C4-2B (cell line): ENCODE measurements at regions not wholly inside any gene's neighbourhood (a gene's known extent, or its start where the extent isn't known, plus 50 kb on each side); places are given as distances from the start of the nearest gene placed in this dataset.
A peak's percentile ranks its signal among the peaks of the same experiment; 100 is the strongest.

Experiments used
- H3K27ac ChIP-seq: fragments of 450-650 bp; 2 replicates; pipeline ENCODE4 v1.5.1; 2017
- ZFX ChIP-seq: fragments of 450-650 bp; IDR thresholded peaks from 2 replicates; pipeline ENCODE4 v1.6.1; 2017
- TF ChIP-seq, protein P1 (sequence below): fragments of 450-650 bp; conservative IDR thresholded peaks from 2 replicates; pipeline ENCODE4 v1.5.1; 2017; ENCODE audit warnings: mild to moderate bottlenecking

DNA sequence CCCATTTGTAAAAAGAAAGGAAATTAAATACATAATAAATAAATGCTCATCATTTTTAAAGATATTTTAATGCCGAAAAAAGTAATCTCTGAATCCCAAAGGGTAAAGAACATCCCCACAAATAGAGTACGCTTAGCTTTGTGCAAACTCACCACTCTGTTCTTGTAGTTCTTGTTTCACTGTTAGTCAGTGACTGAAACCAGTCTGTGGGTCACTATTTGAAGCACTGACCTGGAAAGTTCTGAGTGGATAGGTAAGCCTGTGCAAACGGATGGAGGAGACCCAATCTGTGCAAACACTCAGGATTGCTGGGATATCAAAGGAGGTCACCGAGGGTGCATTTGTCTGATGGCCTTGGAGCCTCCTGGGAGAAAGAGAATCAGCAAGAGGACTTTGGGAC, 68.1 kb upstream of the TSPAN11 start:
- no peak for TF ChIP-seq ZFX
- TF ChIP-seq, protein P1, sequence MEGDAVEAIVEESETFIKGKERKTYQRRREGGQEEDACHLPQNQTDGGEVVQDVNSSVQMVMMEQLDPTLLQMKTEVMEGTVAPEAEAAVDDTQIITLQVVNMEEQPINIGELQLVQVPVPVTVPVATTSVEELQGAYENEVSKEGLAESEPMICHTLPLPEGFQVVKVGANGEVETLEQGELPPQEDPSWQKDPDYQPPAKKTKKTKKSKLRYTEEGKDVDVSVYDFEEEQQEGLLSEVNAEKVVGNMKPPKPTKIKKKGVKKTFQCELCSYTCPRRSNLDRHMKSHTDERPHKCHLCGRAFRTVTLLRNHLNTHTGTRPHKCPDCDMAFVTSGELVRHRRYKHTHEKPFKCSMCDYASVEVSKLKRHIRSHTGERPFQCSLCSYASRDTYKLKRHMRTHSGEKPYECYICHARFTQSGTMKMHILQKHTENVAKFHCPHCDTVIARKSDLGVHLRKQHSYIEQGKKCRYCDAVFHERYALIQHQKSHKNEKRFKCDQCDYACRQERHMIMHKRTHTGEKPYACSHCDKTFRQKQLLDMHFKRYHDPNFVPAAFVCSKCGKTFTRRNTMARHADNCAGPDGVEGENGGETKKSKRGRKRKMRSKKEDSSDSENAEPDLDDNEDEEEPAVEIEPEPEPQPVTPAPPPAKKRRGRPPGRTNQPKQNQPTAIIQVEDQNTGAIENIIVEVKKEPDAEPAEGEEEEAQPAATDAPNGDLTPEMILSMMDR, result no peak
- no peak overlapping the region for H3K27ac ChIP-seq

DNA sequence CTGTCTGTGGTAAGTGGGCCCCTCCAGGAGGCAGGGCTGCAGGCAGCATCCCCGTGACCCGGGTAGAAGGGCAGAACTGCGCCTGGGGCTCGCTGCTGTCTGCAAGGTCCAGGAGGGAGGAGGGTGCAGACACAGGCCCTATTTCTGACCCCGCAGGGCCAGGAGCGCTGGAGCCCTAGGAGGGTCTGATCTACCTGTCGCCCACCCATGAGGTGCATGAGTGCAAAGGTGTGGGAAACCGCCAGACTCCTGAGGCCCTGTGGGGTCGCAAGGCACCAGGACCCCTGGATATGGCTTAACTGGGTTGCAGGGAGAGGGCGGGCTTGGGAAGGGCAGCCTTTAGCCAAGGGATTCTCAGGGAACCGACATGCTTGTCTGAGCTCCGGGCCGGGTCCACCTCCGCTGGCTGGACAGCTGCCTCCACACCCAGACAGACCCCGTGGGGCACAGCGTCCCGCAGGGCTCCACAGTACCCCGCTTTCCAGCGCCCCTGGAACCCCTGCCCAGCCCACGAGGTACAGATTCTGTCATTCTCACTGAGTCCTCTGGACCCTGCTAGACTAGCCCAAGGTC, 72.9 kb upstream of the TSPAN11 start:
- H3K27ac ChIP-seq, result no peak overlapping the region
- TF ChIP-seq, protein P1, result no peak
- TF ChIP-seq ZFX, result no peak

DNA sequence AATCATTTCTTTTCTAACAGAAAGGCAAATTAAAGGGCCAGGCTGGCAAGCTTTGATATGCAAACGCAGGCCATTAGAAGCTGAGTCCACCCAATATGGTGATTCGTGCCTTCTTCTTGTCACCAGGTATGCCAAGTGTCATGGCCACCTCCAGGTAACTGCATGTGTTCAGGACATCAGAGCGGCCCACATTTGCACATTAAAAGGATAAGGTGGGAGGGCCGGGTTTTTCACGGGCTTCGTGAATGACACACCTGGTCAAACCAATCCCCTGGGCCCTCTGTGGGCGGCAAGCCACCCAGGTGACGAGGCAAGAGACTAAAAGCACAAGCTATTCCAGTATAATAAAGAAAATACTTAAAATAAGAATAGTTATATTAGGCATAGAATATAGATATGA, 75.9 kb upstream of the TSPAN11 start:
- TF ChIP-seq ZFX, result no peak
- TF ChIP-seq, protein P1, result no peak
- H3K27ac ChIP-seq, result no peak overlapping the region

- H3K27ac ChIP-seq, result no peak overlapping the region
- TF ChIP-seq, protein P1, result peak; percentile 92
- TF ChIP-seq ZFX, result no peak
Measured at GRCh38 chr12:30847259-30847658, 79.3 kb upstream of the TSPAN11 start.

- no peak overlapping the region for H3K27ac ChIP-seq
- no peak for TF ChIP-seq ZFX
- TF ChIP-seq, protein P1, result no peak
Measured at GRCh38 chr12:30846776-30847175, 79.8 kb upstream of the TSPAN11 start.

- no peak overlapping the region for H3K27ac ChIP-seq
- TF ChIP-seq, protein P1, result no peak
- TF ChIP-seq ZFX, result no peak
Measured at GRCh38 chr12:30845676-30846075, 80.9 kb upstream of the TSPAN11 start.

DNA sequence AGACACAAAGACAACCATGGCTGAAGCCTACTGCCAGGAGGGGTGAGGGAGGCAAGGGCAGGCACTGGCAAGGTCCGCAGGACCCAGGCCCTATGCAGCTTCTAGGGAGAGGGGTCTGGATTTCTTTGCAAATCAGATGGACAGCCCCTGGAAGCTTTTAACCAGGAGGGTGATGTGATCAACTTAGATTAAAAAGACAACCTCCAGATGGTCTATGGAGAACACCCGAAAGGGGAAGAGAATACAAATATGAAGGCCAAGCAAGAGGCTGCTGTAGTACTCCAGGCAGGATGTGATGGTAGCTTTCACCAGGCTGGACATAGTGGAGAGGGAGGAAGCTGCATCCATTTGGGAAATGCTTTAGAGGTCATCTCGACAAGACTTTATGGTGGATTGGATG, 83.3 kb upstream of the TSPAN11 start:
- H3K27ac ChIP-seq, result no peak overlapping the region
- TF ChIP-seq, protein P1, result no peak
- TF ChIP-seq ZFX, result no peak
